ENCODE measurements at regions not wholly inside any gene's neighbourhood (a gene's known extent, or its start where the extent isn't known, plus 50 kb on each side); places are given as distances from the start of the nearest gene placed in this dataset.

GRCh38 chr5:6902597-6902996, 189.4 kb downstream of the TENT4A start:
- TF ChIP-seq, protein P1, sequence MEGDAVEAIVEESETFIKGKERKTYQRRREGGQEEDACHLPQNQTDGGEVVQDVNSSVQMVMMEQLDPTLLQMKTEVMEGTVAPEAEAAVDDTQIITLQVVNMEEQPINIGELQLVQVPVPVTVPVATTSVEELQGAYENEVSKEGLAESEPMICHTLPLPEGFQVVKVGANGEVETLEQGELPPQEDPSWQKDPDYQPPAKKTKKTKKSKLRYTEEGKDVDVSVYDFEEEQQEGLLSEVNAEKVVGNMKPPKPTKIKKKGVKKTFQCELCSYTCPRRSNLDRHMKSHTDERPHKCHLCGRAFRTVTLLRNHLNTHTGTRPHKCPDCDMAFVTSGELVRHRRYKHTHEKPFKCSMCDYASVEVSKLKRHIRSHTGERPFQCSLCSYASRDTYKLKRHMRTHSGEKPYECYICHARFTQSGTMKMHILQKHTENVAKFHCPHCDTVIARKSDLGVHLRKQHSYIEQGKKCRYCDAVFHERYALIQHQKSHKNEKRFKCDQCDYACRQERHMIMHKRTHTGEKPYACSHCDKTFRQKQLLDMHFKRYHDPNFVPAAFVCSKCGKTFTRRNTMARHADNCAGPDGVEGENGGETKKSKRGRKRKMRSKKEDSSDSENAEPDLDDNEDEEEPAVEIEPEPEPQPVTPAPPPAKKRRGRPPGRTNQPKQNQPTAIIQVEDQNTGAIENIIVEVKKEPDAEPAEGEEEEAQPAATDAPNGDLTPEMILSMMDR (conservative IDR thresholded peaks at IDR 0.05; ENCODE audit: low read depth, low read length), result no peak
- no peak for TF ChIP-seq EZH2 (IDR thresholded peaks at IDR 0.05; ENCODE audit: borderline replicate concordance, low read depth, low read length, poor library complexity, severe bottlenecking)

All from A673 (cell line).